GM08714 (cell line): ENCODE measurements at regions not wholly inside any gene's neighbourhood (a gene's known extent, or its start where the extent isn't known, plus 50 kb on each side); places are given as distances from the start of the nearest gene placed in this dataset.

Experiments used
- H3K4me3 ChIP-seq: fragments of 200-500 bp; sonication (Bioruptor generic); 2 replicates; pipeline ENCODE4 v1.5.1; 2014; ENCODE audit warnings: mild to moderate bottlenecking, low read length, inconsistent platforms
- ZNF274 ChIP-seq: IDR thresholded peaks from 2 replicates; pipeline ENCODE4 v1.6.1; 2012; ENCODE audit warnings: mild to moderate bottlenecking, low read depth, low read length

GRCh38 chr17:83144421-83145357, 65.3 kb downstream of the METRNL start:
- no peak for TF ChIP-seq ZNF274
- no peak overlapping the region for H3K4me3 ChIP-seq

GRCh38 chr17:83145358-83145738, 65.9 kb downstream of the METRNL start:
- no peak overlapping the region for H3K4me3 ChIP-seq
- TF ChIP-seq ZNF274 = no peak

DNA sequence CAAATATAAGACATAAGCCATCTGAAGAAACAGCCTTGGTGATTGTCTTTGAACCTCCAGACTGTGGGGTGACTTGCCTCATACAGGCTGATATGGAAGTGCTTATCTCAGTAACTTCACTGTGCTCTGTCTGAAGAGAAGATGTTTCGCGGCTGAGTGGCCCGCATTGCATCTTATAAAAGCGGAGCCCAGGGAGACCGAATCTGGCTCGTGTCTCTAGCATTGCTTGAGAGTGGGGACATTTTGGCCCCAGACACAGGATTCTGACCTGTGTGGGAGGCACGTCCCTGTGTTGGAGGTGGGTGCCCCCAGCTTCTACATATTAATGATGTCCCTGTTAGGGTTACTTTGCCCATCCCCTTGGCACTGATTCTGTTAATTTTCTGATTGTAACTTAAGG, 66.4 kb downstream of the METRNL start:
- no peak overlapping the region for H3K4me3 ChIP-seq
- TF ChIP-seq ZNF274 = no peak

- no peak for TF ChIP-seq ZNF274
- no peak overlapping the region for H3K4me3 ChIP-seq
Observed at GRCh38 chr17:83146347-83146746, 66.9 kb downstream of the METRNL start.

- TF ChIP-seq ZNF274 = no peak
- H3K4me3 ChIP-seq = no peak overlapping the region
Observed at GRCh38 chr17:83147280-83147679, 67.9 kb downstream of the METRNL start.

DNA sequence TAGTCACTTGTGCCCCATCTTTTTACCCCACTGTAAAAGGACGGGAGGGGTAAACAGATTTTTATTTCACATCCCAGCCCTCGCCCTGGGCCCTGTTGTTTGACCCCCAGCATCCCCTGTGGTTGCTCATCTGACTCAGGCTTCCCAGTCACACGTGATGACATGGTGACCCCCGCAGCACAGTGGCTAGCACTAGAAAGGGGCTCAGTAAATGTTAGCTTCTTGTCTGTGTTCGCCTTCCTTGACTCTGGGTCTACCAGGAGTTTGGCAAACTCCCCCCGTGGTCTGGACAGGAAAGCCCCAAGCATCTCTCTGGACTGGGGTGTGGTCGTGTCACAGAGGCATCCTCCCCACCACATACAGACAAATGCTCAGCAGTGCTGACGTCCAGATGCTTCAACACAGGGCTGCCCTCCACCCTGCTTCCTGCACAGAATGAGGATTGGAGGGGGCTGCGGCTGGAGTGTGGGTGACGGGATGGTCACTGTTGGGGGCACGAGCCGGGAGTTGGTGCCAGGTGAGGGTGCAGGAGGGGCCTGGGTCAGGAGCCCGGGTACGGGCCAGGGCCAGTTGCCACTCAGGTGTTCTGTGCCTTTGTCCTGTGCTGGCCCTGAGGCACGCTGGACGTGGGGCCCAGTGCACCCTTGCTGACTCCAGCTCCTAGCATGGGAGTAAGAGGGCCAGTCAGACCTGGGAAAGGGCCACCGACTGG, 69.1 kb downstream of the METRNL start:
- no peak for TF ChIP-seq ZNF274

GRCh38 chr17:83149029-83149725, 69.8 kb downstream of the METRNL start:
- no peak overlapping the region for H3K4me3 ChIP-seq

More for the DNA sequence above, 69.1 kb downstream of the METRNL start:
- H3K4me3 ChIP-seq = no peak overlapping the region

DNA sequence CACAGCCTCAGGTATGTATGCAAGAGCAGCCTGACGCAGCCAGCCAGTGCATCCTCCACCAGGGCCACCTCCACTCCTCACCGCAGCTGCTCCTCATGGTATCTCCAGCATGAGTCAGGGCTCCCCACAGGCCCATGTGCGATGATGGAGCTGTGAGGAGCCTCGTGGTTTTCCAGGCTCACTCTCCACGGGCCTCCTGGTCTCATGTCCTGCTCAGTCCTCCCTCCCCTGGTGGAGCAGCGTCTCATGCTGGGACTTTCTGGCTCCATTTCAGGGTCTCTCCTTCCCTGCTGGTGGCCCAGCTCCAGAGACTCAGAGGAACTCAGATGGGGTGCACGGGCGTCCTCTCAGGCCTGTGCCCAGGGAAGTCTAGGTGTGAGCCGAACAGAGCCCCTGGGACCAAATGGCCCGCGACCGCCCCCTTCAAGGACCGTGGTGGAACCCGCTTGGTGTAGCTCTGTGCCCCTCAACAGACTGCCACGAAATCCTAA, 70.4 kb downstream of the METRNL start:
- no peak for TF ChIP-seq ZNF274
- no peak overlapping the region for H3K4me3 ChIP-seq

More at GRCh38 chr17:83149029-83149725, 69.8 kb downstream of the METRNL start:
- no peak for TF ChIP-seq ZNF274

DNA sequence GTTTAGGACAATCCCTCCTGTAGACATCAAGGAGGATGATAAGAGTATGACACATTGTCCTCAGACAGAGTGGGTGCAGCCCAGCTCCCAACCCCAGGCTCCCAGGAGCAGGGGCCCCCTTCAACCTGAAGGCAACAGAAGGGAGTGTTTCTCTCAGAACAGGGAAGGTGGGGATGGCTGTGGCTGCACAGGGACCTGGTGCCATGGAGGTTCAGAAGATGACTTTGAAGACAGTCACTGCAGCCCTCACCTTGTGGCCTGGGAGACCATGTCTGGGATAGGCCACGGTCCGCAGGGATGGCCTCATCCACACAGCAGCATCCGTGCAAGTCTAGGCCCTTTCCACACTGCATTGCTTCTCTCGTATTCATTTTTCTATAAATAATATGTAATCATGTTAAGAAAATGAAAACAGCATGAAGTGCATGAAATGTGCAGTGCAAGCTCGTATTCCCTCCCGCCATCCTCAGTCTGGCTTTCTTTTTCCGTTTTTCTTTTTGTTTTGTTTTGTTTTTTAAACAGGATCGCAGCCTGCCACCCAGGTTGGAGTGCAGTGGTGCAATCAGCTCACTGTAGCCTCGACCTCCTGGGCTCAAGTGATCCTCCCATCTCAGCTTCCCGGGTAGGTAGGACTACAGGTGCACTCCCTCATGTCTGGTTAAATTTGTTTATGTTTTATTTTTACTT, 71.1 kb downstream of the METRNL start:
- TF ChIP-seq ZNF274 = no peak
- no peak overlapping the region for H3K4me3 ChIP-seq

DNA sequence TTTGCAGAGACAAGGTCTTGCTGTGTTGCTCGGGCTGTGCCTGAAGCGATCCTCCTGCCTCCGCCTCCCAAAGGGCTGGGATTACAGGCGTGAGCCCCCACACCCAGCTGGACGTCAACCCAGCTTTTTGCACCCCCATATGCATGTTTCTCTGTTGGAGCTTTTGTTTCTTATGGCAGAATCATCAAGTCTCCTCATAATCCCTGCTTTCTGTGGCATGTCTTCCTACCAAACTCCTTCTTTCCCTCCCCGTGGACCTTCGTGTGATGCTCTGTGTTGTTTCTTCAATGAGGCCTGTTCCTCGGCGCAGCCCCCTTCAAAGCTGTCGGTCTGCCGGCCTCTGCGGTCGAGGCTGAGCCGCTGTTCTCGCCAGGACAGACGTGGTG, 71.6 kb downstream of the METRNL start:
- H3K4me3 ChIP-seq = no peak overlapping the region
- no peak for TF ChIP-seq ZNF274

GRCh38 chr17:83151442-83152226, 72.2 kb downstream of the METRNL start:
- no peak overlapping the region for H3K4me3 ChIP-seq

GRCh38 chr17:83152227-83152744, 72.9 kb downstream of the METRNL start:
- H3K4me3 ChIP-seq = no peak overlapping the region
- no peak for TF ChIP-seq ZNF274

More at GRCh38 chr17:83151442-83152226, 72.2 kb downstream of the METRNL start:
- TF ChIP-seq ZNF274 = no peak
